GM21786 (cell line): ENCODE measurements at regions not wholly inside any gene's neighbourhood (a gene's known extent, or its start where the extent isn't known, plus 50 kb on each side); places are given as distances from the start of the nearest gene placed in this dataset.
"Not testable (repeated sequence)": the region's sequence is repeated elsewhere in the genome, so short reads cannot be mapped to it uniquely, and the experiment has no call there.

Experiments used
- ATAC-seq: cut with Tn5 transposase; IDR thresholded peaks from one replicate; pipeline ENCODE4 v1.9.1; 2021; ENCODE audit not compliant: unreplicated experiment

- ATAC-seq = no peak
Observed at GRCh38 chrX:137878401-137878800, 312.5 kb downstream of the ZIC3 start.

GRCh38 chrX:137882960-137883359 is 317.0 kb downstream of the ZIC3 start:
- no peak for ATAC-seq

GRCh38 chrX:137884813-137885212 is 318.9 kb downstream of the ZIC3 start:
- not testable (repeated sequence) for ATAC-seq

- no peak for ATAC-seq
Observed at GRCh38 chrX:137891431-137891830, 325.5 kb downstream of the ZIC3 start.

- no peak for ATAC-seq
Observed at GRCh38 chrX:137896123-137896522, 330.2 kb downstream of the ZIC3 start.

- no peak for ATAC-seq
Observed at GRCh38 chrX:137915466-137915865, 349.5 kb downstream of the ZIC3 start.

GRCh38 chrX:137916090-137916746 is 350.3 kb downstream of the ZIC3 start:
- ATAC-seq = no peak

GRCh38 chrX:137926090-137926489 is 360.2 kb downstream of the ZIC3 start:
- ATAC-seq = no peak

- ATAC-seq = no peak
Observed at GRCh38 chrX:137929951-137930350, 364.0 kb downstream of the ZIC3 start.

GRCh38 chrX:137930533-137930932 is 364.6 kb downstream of the ZIC3 start:
- ATAC-seq = no peak

GRCh38 chrX:137934214-137934613 is 368.3 kb downstream of the ZIC3 start:
- not testable (repeated sequence) for ATAC-seq

- not testable (repeated sequence) for ATAC-seq
Observed at GRCh38 chrX:137934887-137935286, 369.0 kb downstream of the ZIC3 start.

GRCh38 chrX:137945470-137945869 is 379.5 kb downstream of the ZIC3 start:
- no peak for ATAC-seq

- ATAC-seq = no peak
Observed at GRCh38 chrX:137969191-137969590, 403.3 kb downstream of the ZIC3 start.

- no peak for ATAC-seq
Observed at GRCh38 chrX:137982472-137983172, 416.7 kb downstream of the ZIC3 start.

- no peak for ATAC-seq
Observed at GRCh38 chrX:137988470-137988869, 422.5 kb downstream of the ZIC3 start.

GRCh38 chrX:137998619-137999018 is 432.7 kb downstream of the ZIC3 start:
- ATAC-seq = no peak

GRCh38 chrX:137999071-137999470 is 433.1 kb downstream of the ZIC3 start:
- no peak for ATAC-seq

GRCh38 chrX:137999552-137999951 is 433.6 kb downstream of the ZIC3 start:
- ATAC-seq = no peak

- ATAC-seq = no peak
Observed at GRCh38 chrX:138001226-138001625, 435.3 kb downstream of the ZIC3 start.

- ATAC-seq = no peak
Observed at GRCh38 chrX:138006180-138006579, 440.3 kb downstream of the ZIC3 start.

- no peak for ATAC-seq
Observed at GRCh38 chrX:138008281-138008680, 442.4 kb downstream of the ZIC3 start.

- no peak for ATAC-seq
Observed at GRCh38 chrX:138011468-138011867, 445.5 kb downstream of the ZIC3 start.
